H1 (cell line): ENCODE measurements at regions not wholly inside any gene's neighbourhood (a gene's known extent, or its start where the extent isn't known, plus 50 kb on each side); places are given as distances from the start of the nearest gene placed in this dataset.

Experiments used
- EZH2 ChIP-seq: fragments of 200-600 bp; sonication (generic); IDR thresholded peaks from 2 replicates; pipeline ENCODE4 v1.7.1; 2012; ENCODE audit warnings: low read depth, mild to moderate bottlenecking, moderate library complexity, low read length, inconsistent platforms; ENCODE audit not compliant: severe bottlenecking
- JUN ChIP-seq: IDR thresholded peaks from 2 replicates; pipeline ENCODE4 v1.6.1; 2011; ENCODE audit warnings: low read depth, mild to moderate bottlenecking, improper control_type of control experiment, low read length
- NRF1 ChIP-seq: IDR thresholded peaks from 2 replicates; pipeline ENCODE4 v1.6.1; 2011; ENCODE audit warnings: mild to moderate bottlenecking, low read depth, low read length, improper control_type of control experiment
- POLR2A ChIP-seq, 2 experiments: IDR thresholded peaks; 1 replicate in 1 of 2; 2 replicates in 1 of 2; pipeline ENCODE4 v1.6.1; 2011; ENCODE audit warnings: low read depth in 2 of 2, low read length in 2 of 2, mild to moderate bottlenecking in 2 of 2; ENCODE audit errors: control extremely low read depth in 1 of 2
- TEAD4 ChIP-seq: IDR thresholded peaks from 2 replicates; pipeline ENCODE4 v1.6.1; 2012; ENCODE audit warnings: low read depth, low read length, inconsistent platforms, mixed read lengths
- TF ChIP-seq, protein P1 (sequence below): IDR thresholded peaks from 2 replicates; pipeline ENCODE4 v1.6.1; 2012; ENCODE audit warnings: inconsistent platforms
- TF ChIP-seq, protein P2 (sequence below): IDR thresholded peaks from 2 replicates; pipeline ENCODE4 v1.6.1; 2011; ENCODE audit warnings: low read depth, mild to moderate bottlenecking, low read length; ENCODE audit not compliant: insufficient read depth

DNA sequence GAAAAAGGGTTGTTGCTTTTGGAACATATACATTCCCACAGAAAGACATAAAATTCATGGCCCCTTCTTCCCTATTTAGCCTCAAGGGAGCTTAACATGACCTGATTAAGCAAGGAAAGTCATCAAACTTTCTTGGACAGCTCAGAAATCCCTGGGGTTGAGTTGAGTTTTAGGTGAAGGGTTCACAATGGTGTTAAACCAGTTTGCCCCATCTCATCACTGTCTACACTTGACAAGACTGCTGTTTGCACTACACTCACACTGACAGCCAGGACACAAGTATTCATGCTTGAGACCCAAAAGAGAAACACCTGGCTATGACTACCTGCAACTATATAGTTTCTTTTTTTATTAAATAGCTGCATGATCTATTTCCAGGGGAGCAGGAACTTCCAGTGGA is 209.8 kb upstream of the TMEM45B start:
- TF ChIP-seq EZH2, result no peak
- no peak for TF ChIP-seq JUN
- TF ChIP-seq TEAD4, result no peak
- TF ChIP-seq, protein P1, sequence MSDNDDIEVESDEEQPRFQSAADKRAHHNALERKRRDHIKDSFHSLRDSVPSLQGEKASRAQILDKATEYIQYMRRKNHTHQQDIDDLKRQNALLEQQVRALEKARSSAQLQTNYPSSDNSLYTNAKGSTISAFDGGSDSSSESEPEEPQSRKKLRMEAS, result no peak
- no peak for TF ChIP-seq POLR2A (IDR thresholded peaks at IDR 0.05; ENCODE audit: control extremely low read depth in 1 of 2, low read depth in 2 of 2, low read length in 2 of 2)
- TF ChIP-seq, protein P2, sequence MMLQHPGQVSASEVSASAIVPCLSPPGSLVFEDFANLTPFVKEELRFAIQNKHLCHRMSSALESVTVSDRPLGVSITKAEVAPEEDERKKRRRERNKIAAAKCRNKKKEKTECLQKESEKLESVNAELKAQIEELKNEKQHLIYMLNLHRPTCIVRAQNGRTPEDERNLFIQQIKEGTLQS, result no peak
- no peak for TF ChIP-seq NRF1
